GM18505 (cell line): ENCODE measurements at regions not wholly inside any gene's neighbourhood (a gene's known extent, or its start where the extent isn't known, plus 50 kb on each side); places are given as distances from the start of the nearest gene placed in this dataset.

ENCODE experiments used
- ATAC-seq: cut with Tn5 transposase; IDR thresholded peaks from one replicate; pipeline ENCODE4 v1.9.1; 2021; ENCODE audit not compliant: unreplicated experiment
- POLR2A ChIP-seq: IDR thresholded peaks from 4 replicates; pipeline ENCODE4 v1.6.1; 2011; ENCODE audit warnings: borderline replicate concordance; ENCODE audit not compliant: insufficient read depth, insufficient read length; ENCODE audit errors: extremely low read depth

DNA sequence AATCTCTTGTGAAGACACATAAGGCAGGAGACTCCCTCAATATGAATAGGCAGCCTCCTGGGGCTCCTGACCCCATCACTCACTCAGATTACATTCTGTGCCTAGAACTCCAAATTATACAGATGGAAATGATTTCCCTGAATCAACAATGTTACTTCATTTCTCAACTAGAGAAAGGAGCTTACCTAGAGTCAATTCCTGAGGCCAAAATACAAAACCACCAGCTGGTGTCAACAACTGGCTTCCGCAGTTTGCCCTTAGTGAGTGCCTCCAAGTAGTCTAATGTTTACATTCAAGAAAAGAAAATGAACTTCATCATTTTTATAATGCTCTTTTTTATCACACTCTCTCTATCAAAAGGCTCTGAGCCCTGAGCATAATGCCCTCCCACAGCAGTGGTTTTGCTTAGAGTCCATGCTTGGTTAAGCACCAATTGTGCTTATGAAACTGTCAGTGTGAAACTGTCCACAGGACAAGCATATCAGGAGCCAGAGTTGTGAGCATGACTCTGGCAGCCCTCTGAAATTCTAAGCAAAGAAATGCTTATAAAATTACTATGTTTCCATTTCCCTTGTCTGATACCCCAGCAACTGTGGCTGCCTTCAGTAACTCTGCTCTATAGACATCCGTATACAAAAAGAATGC lies 305.7 kb upstream of the PKDCC start:
- peak; percentile 99 for ATAC-seq
- no peak for TF ChIP-seq POLR2A

DNA sequence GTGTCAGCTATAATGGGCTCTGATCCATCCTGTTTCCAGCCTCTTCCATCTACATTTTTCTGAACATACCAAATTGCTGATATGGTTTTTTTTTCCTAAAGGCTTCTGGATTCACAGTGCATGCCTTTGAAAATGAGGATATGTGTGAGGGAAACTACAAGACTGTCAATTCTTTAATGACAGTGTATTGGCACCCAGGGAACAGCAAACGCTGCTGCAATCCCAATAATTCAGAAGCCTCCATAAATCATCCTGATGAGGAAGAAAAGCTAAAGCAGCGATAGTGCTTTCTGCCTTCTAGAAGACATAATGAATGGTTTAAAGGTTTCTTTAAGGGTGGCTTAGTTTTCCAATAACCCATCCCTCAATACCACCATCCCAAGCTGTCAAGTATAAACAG lies 304.5 kb upstream of the PKDCC start:
- no peak for ATAC-seq
- TF ChIP-seq POLR2A = no peak

DNA sequence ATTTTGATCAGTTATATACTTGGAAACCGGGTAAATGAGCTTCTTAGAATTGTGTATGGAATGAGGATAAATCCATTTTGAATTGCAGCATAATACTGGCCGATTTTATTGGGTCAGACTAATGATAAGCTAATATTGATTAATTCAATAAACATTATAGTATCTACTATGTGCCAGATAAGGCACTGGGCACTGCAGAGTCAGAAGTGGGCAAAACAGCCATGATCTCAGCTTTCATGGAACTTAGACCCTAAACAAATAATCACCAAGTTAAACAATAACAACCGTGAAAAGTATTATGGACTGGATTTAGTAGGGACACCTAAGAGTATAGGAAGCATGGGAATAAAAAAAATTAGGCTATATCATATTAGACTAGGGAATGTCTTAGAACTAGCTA lies 297.0 kb upstream of the PKDCC start:
- ATAC-seq = no peak
- no peak for TF ChIP-seq POLR2A

DNA sequence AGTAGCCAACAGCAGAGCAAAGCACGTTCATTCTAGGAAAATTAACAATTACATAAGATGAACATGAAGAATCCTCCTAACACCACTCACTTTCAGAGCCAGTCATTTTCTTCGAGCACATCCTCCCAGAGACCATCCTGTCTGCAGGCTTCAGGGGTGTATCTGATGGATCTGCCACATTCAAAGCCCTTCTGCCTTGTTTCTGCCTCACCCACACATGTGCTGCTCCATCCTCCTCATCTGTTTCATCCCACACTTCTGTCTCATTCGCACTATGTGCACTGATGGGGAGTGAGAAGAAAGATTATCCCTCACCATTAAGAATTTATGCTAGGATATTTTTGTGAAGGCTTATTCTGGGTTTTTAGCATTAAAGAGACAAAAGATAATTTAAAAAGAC lies 287.9 kb upstream of the PKDCC start:
- no peak for ATAC-seq
- TF ChIP-seq POLR2A = no peak

DNA sequence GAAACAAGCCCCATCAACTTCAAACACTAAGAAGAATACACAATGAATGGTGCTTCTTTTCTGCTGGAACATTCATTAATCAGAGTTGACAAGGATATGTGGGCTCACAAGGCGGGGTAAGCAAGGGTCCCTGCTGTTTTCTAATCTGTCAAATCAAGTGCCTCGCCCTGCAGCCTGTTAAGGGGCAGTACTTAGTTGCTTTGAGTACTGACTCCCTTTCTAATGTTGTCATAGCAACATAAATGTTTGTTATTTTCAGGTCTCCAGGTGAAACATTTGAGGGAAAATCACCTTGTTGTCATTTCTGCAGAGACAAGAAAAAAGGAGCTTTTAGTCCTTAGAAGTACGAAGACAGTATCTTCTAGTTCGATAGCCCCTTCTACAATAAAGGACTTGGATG lies 284.7 kb upstream of the PKDCC start:
- no peak for ATAC-seq
- no peak for TF ChIP-seq POLR2A

DNA sequence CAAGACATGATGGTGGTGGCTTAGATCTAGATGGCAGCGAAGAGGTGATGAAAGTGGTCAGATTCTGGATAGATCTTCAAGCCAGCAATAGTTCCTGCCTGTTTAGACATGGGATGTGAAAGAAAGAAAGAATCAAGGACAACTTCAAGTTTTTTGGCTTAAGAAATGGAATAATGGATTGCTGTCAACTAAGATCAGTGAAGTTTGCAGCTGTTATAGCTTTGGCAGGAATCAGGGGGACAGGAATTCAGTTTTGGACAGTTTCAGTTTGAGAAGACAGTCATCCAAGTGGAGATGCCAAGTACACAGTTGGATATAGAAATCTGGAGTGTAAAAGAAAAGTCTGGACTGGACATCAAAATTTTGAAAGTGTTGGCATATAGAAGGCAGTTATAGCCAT lies 283.7 kb upstream of the PKDCC start:
- no peak for ATAC-seq

DNA sequence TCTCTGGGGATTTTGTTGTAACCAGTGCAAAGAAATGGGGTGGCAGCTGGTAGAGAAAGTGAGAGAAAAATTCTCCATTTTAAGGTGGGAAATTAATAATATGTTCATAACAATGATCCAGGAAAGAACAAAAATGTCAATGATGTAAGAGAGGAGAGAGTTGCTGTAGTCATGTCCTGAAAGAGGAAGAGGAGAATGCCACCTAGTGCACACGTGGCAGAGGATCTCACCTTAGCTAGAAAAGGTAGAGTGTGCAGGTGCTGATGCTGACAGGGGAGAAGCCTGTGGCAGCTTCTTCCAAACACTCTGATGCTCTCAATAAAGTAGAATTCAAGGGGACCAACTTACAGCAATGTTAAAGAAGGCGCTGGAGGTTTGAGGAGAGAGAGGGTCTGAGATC lies 282.9 kb upstream of the PKDCC start:
- ATAC-seq = no peak
- TF ChIP-seq POLR2A = no peak

More for the DNA sequence above, 283.7 kb upstream of the PKDCC start:
- no peak for TF ChIP-seq POLR2A

DNA sequence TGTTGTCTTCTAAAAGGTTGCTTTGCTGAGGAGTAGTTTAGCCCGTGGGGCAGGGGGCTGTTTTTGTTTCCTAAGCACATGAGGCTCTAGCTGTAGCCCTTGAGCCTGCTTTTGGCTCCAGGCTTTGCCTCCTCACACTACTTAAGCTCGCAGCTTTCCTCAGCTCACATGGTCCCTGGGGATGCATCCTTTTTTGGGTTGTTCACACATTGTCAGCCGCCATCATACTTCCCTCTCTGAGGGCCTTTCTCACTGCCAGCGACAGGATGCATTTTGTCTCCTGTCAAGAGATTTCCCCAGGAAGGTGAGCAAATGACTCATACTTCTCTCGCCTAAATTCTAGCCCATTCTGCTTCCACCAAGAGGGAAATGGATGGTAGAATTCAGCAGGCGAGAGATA lies 279.5 kb upstream of the PKDCC start:
- no peak for ATAC-seq

DNA sequence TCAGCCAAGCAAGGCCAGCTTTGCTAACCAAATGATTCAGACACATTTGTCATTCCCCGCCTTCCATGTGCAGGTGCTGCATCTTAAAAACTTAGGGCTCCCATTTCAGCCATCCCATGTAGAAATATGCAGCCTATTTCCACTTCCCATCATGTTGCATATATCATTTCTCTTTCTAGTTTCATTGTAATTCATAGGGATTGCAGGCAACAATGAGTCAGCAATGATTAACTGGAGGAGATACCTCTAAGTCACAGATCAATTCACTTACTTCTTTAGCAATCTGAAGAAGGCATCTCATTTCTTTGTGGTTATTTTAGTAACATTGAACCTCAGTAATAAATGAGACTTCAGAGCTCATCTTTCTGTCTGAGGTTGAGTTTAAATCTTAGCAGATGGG lies 276.1 kb upstream of the PKDCC start:
- TF ChIP-seq POLR2A = no peak
- no peak for ATAC-seq

More for the DNA sequence above, 279.5 kb upstream of the PKDCC start:
- TF ChIP-seq POLR2A = no peak

DNA sequence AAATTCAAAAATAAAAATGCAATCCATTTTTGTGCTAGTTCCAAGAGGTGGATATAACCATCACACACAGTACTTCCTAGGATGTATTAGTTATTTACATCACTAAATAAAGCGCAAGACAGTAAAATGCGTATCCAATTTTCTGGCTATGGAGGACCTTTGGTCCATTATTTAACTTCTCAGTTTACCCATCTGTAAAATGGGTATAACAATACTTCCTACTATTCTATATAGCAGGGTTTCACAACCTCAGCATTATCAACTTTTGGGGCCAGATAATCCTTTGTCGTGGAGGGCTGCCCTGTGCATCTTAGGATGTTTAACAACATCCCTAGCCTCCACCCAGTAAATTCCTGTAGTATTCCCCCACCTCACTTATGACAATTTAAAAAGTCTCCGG lies 275.1 kb upstream of the PKDCC start:
- TF ChIP-seq POLR2A = no peak
- ATAC-seq = no peak

DNA sequence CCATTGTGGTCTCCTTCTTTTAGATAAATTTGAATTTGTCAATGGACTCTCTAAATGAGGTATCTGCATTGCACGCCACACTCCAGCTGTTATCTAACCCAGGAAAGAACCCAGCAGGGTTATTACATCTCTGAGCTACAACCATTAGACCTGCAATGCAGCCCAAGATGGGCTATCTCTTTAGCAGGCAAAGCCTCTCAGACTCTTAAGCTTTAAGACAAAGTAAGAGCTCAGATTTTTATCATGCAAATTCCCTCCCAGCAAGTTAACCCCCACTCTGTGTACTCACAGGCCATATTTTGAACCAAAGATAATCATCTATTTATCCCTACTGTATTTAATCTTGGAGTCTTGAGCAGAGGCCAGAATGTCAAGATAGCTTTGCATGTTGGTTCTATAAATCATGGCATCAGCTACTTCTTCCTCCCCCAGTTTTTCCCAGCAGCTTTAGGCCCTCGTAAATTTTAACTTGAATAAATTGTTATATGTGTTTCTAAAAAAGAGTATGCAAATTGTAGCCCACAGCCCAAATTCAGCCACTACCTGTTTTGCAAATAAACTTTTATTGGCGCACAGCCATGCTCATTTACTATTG lies 273.7 kb upstream of the PKDCC start:
- no peak for ATAC-seq
- no peak for TF ChIP-seq POLR2A

DNA sequence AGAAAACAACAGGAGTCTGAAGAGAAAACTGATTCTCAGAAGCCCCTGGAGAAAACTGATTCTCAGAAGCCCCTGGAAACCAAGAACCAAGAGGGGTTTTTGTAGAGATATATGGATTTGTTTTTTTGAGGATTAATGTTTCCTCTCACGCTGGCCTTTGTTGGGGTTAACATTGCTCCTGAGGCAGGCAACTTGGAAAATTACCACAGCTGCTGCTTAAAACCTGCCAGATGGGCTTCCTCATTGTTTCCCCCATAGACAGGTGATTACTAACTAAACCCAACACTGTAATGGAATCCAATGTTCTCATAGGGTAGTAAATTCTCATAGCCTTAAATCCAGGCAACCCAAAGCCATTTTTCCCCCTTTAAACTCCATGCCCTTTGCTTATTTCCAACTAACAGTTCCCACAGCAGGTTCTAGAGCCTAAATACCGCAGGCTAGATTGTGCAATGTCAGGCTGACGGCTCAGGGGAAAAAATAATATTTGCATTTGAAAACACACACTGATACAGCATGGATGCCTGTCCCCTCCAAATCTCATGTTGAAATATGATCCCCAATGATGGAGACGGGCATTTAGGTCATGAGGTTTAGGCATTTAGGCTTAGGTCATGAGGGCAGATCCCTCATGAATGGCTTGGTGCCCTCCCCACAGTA lies 272.3 kb upstream of the PKDCC start:
- ATAC-seq = no peak
- no peak for TF ChIP-seq POLR2A

DNA sequence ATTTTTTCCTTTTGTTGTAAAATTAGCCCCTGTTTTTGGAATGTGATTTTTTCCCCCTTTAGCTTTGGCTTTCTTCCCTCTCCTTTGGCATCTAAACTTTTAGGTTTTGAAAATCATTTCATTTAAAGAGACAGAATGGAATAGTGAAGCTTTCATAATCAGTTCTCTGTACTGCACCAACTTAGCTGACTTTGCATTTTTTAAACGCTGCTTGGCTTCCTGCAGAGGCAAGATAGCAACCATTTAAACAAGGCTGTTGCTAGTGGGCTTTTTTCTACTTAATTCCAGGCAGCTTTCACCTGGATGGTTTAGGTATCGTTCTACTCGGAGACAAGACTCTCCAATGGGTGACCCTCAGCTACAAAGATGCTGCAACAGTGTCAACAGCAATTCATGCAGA lies 267.9 kb upstream of the PKDCC start:
- no peak for TF ChIP-seq POLR2A
- no peak for ATAC-seq
